GM21737 (cell line): ENCODE measurements at regions not wholly inside any gene's neighbourhood (a gene's known extent, or its start where the extent isn't known, plus 50 kb on each side); places are given as distances from the start of the nearest gene placed in this dataset.
"Not testable (repeated sequence)": the region's sequence is repeated elsewhere in the genome, so short reads cannot be mapped to it uniquely, and the experiment has no call there.

Experiments used
- ATAC-seq: cut with Tn5 transposase; IDR thresholded peaks from one replicate; pipeline ENCODE4 v1.9.1; 2021; ENCODE audit warnings: mild to moderate bottlenecking, moderate library complexity; ENCODE audit not compliant: unreplicated experiment

DNA sequence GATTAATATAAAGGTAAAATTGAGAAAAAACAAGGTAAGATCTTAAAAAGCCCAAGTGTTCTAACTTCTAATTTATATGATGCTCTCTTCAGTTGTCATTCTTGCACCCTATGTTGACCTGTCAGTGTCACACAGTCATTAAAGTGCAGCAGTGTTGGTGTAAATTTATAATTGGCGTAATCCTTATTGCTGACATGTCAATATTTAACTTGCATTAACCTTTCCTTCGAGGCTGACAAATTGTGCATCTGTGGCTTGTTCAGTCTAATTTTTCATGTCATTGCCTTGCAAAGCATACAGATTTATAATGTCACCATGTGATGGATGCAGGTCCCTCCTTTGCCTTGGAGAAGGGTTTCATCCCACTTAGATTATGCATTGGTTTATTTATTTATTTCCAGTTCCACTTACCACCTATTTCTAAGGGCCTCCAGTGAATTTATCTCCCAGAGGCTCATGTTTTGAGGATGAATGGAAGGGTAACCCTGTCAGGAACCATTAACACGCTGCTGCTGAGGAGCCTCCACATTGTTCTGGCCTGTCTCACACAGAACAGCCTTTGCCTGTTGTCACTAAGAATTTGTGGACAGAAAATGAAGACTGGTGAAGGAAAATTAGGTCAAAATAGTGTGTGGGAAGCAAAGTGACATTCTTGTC, 1098.5 kb upstream of the LCORL start:
- ATAC-seq = no peak

GRCh38 chr4:19117022-19117421, 1095.5 kb upstream of the LCORL start:
- no peak for ATAC-seq

GRCh38 chr4:19104176-19104575, 1082.6 kb upstream of the LCORL start:
- ATAC-seq = no peak

- ATAC-seq = no peak
Measured at GRCh38 chr4:19095491-19096046, 1074.0 kb upstream of the LCORL start.

GRCh38 chr4:19093951-19094350, 1072.4 kb upstream of the LCORL start:
- ATAC-seq = no peak

DNA sequence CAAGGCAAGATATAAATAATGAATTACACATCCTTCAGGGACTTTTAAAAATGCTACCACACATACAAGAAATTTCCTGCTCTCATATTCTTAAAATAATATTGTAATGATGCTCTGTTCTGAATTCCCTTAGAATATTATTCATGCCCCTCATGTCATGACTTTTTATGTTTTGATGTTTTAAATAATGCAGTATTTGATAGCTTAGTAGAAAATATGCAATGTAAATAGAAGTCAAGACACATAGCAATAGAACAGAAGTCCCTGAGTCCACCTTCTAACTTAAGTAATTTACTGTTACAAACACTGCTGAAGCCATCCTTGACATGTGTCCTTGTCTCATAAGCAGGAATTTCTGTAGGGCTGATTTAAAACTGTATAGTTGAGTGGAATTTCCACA, 1071.2 kb upstream of the LCORL start:
- ATAC-seq = no peak

- ATAC-seq = no peak
Measured at GRCh38 chr4:19074036-19074435, 1052.5 kb upstream of the LCORL start.

- ATAC-seq = no peak
Measured at GRCh38 chr4:19063662-19064061, 1042.1 kb upstream of the LCORL start.

GRCh38 chr4:19054916-19055315, 1033.4 kb upstream of the LCORL start:
- no peak for ATAC-seq

DNA sequence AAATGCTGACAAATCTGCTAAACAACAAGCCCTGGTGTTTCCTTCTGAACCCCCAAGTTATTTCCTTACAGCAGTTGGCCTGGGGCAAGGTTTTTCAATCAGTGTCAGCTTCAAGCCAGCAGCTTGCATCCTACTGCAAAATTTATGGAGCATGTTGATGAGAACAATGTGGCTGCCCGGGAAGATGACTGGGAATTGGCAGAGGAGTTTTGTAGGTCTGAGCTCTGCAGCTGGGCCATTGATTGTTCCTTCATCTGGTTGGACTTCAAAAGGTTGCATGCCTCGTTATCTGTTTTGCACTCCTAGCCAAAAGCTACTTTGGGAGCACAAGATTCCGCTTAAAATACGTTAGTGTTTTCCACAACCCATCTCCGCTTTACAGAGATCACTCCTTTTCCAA, 1030.3 kb upstream of the LCORL start:
- ATAC-seq = no peak

GRCh38 chr4:19047279-19047880, 1025.8 kb upstream of the LCORL start:
- ATAC-seq = no peak

DNA sequence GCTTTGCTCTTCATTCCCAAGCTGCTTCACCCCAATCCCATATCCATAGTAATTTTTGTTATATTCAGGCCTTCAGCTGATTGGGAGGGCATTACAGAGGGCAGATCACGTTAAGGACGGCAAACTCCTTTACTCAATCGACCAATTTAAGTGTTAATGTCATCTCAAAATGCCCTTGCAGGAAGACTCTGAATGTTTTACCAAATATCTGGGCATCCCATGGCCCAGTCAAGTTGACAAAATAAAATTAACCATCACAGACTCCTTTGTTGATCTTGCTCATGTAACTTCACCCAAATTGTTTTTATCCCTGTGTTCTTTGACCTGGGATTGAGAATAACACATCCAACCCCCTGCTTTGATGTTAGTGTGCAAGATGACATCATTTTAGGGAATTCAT, 1018.3 kb upstream of the LCORL start:
- ATAC-seq = no peak

- no peak for ATAC-seq
Measured at GRCh38 chr4:19038231-19038630, 1016.7 kb upstream of the LCORL start.

DNA sequence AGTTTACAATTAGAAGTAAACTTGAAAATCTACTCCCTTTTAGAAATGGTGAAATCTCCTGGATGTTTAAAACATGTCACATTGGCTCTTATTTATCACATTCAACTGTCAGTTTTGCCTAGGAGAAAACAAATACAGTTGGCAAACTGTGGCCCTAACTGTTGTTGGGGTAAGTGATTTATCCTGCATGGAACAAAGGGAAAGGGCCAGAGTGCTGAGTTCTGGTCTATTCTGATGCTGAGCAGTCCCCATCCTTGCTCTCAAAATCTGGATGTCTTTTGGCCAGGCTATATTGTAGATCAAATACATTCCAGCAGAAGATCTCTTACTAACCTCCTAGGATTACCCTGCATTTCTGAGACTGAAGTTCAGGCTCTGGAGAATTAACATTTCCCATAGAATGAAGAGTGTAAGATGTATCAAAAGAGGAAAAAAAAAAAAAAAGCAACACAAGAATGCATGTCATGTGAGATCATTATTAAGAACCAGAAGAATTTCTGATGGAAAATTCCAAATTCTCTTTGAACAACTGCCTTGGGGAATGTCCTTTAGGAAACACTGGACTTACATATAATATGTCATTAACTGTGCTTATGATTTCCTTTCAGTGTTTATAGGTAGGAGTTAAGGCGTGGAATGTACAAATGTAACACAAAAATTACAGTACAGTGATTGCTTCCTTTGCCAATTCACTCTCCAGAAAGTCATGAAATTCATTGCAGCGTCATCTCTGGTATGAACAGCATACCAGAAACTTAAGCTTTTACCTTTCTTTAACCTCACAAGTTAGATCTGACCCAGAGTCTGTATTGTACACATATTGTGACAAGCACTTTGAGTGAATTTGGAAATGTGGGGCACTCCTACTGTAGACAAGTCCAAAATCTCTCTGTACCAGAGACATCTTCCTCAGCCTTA, 1012.5 kb upstream of the LCORL start:
- no peak for ATAC-seq

DNA sequence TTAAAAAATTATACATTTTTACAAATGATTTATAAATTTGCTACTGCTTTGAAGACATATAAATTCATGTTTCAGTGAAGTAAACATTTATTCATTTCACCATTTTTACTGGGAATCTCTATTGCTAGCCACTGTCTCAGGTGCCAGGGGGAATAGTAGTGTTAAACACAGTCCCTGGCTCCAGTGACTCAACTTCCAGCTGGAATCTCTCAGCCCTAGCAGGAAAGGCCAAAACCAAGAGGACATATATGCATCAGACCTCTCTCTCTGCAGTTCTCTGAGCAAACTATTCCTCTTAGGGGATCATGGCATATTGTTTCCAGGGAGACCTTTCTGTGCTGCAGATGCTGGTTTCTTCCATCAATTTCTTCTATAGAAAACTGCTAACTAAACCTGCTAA, 1009.0 kb upstream of the LCORL start:
- no peak for ATAC-seq

DNA sequence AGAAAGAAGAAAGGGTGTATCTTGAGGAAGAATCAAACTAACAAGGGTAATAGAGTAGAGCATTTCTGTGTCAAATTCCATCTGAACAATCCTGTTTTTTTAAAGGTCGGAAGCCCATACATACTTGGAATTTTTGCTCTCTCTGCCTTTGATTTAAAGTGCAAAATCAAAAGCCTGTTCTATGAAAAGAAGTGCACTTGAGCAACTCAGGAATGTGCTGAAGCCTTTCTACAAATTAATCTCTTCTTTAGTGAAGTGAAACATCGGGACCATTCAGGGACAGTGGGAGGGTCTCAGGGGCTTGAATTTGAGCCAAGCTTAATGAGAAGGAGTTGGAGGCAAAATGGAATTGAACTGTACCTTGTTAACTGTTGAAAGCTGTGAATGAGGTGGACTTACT, 1008.5 kb upstream of the LCORL start:
- no peak for ATAC-seq

DNA sequence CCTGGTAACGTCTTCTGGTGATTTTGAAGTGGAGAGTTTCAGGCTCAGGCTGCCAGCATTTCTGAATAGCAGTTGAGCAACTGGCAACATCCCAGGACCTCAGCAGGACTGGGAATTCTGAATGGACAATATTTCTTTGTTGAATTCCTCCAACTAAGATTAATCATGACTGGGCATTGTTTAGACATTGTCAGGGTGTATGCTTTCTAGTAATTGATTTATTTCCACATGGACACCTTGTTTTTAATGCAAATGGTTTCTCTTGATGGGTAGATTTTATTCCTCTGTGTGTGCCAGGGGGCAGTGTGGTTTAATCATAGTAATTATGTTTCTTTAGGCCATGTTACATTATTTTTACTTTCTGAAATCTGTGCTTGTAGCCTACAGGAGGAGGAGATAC, 1004.7 kb upstream of the LCORL start:
- no peak for ATAC-seq

- ATAC-seq = no peak
Measured at GRCh38 chr4:19025031-19025430, 1003.5 kb upstream of the LCORL start.

DNA sequence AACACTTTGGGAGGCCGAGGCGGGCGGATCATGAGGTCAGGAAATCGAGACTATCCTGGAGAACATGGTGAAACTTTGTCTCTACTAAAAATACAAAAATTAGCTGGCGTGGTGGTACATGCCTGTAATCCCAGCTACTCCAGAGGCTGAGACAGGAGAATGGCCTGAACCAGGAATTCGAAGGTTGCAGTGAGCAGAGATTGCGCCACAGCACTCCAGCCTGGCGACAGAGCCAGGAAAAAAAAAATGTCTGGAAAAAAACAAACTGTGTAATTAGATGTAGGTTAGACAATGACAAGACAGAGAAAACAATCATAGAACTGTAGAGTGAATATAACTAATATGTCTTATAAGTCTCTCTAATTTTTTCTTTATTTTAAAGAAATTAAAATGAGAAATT, 1002.5 kb upstream of the LCORL start:
- ATAC-seq = no peak

GRCh38 chr4:19021617-19022016, 1000.1 kb upstream of the LCORL start:
- no peak for ATAC-seq

DNA sequence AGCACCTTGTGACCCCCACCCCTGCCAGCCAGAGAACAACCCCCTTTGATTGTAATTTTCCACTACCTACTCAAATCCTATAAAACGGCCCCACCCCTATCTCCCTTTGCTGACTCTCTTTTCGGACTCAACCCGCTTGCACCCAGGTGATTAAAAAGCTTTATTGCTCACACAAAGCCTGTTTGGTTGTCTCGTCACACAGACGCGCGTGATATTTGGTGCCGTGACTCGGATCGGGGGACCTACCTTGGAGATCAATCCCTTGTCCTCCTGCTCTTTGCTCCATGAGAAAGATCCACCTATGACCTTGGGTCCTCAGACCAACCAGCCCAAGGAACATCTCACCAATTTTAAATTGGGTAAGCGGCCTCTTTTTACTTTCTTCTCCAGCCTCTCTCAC, 995.0 kb upstream of the LCORL start:
- not testable (repeated sequence) for ATAC-seq

DNA sequence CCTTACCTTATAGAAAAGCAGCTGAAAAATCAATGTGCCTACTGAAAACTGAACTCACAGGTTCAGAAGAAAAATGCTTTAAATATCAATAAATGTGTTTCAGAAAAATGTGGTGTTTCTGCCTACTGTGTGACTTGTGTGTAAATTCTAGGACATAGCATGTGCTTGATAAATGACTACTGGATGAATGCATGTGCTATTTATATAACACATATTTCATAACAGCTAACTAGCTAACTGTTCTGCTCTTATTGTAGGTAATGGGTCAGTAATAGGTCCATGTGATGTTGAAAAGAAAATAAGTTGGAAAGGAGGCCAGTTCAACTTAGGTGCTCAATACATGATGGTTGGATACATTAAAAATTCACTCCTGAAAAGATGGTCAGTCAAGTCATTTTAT, 993.0 kb upstream of the LCORL start:
- ATAC-seq = no peak
